ENCODE measurements at regions not wholly inside any gene's neighbourhood (a gene's known extent, or its start where the extent isn't known, plus 50 kb on each side); places are given as distances from the start of the nearest gene placed in this dataset.

- TF ChIP-seq CTCF (IDR thresholded peaks at IDR 0.05; ENCODE audit: poor library complexity): no peak
- no peak for TF ChIP-seq EZH2phosphoT487 (IDR thresholded peaks at IDR 0.05; ENCODE audit: low read depth, severe bottlenecking, unreplicated experiment)
These were observed 280.8 kb downstream of the ARHGAP12 start for GRCh38 chr10:31647861-31648260.

All from hepatocyte (in vitro differentiated cells).